Keratinocyte (primary cell): ENCODE measurements at regions not wholly inside any gene's neighbourhood (a gene's known extent, or its start where the extent isn't known, plus 50 kb on each side); places are given as distances from the start of the nearest gene placed in this dataset.

ENCODE experiments used
- DNase-seq: peaks from one replicate; pipeline ENCODE4 v3.0.0-alpha.2; 2011; ENCODE audit warnings: low read depth, missing footprints, low spot score
- FAIRE-seq: peaks from 2 replicates; lab custom pipeline; 2011; peaks lifted over from hg19 to GRCh38; lab: Jason Lieb, UNC
- H2AFZ ChIP-seq: 2 replicates; pipeline ENCODE4 v1.6.0; 2012; ENCODE audit warnings: low read length, control low read depth, inconsistent platforms; ENCODE audit not compliant: control insufficient read depth
- H3K27ac ChIP-seq: 2 replicates; pipeline ENCODE4 v1.5.1; 2011; ENCODE audit warnings: low read length; ENCODE audit not compliant: control insufficient read depth, insufficient read depth
- H3K27me3 ChIP-seq: 3 replicates; pipeline ENCODE4 v1.6.0; 2011; ENCODE audit warnings: low read length; ENCODE audit not compliant: control insufficient read depth, insufficient read depth; ENCODE audit errors: extremely low read depth
- H3K36me3 ChIP-seq, 2 experiments: 2 replicates in 1 of 2; 3 replicates in 1 of 2; pipeline ENCODE4 v1.5.1; 2011; ENCODE audit warnings: low read length in 2 of 2, mild to moderate bottlenecking in 1 of 2; ENCODE audit not compliant: control insufficient read depth in 2 of 2, insufficient read depth in 2 of 2; ENCODE audit errors: extremely low read depth in 1 of 2
- H3K4me1 ChIP-seq: 3 replicates; pipeline ENCODE4 v1.5.1; 2011; ENCODE audit warnings: low read length; ENCODE audit not compliant: control insufficient read depth, insufficient read depth; ENCODE audit errors: extremely low read depth
- H3K4me2 ChIP-seq: 3 replicates; pipeline ENCODE4 v1.6.0; 2011; ENCODE audit warnings: low read depth, low read length; ENCODE audit not compliant: control insufficient read depth, insufficient read depth; ENCODE audit errors: extremely low read depth
- H3K4me3 ChIP-seq, 3 experiments: fragments of 200-600 bp in 1 of 3; sonication (generic) in 1 of 3; 2 replicates in 2 of 3; 3 replicates in 1 of 3; pipeline ENCODE4 v1.5.1; 2011 to 2016; ENCODE audit warnings: low read length in 3 of 3, mild to moderate bottlenecking in 3 of 3, control low read depth in 2 of 3, inconsistent platforms in 1 of 3, low read depth in 1 of 3, mixed read lengths in 1 of 3, mixed run types in 1 of 3, moderate library complexity in 1 of 3; ENCODE audit not compliant: control insufficient read depth in 2 of 3, insufficient read depth in 2 of 3; ENCODE audit errors: extremely low read depth in 1 of 3
- H3K79me2 ChIP-seq: 2 replicates; pipeline ENCODE4 v1.6.0; 2012; ENCODE audit warnings: low read length; ENCODE audit not compliant: control insufficient read depth, insufficient read depth
- H3K9ac ChIP-seq: 3 replicates; pipeline ENCODE4 v1.6.0; 2011; ENCODE audit warnings: low read length; ENCODE audit not compliant: control insufficient read depth, insufficient read depth; ENCODE audit errors: extremely low read depth
- H3K9me1 ChIP-seq: 3 replicates; pipeline ENCODE4 v1.6.0; 2011; ENCODE audit warnings: low read length; ENCODE audit not compliant: control insufficient read depth, insufficient read depth; ENCODE audit errors: extremely low read depth
- H3K9me3 ChIP-seq: 2 replicates; pipeline ENCODE4 v1.5.1; 2012; ENCODE audit warnings: low read depth, low read length; ENCODE audit not compliant: control insufficient read depth
- H4K20me1 ChIP-seq: 3 replicates; pipeline ENCODE4 v1.6.0; 2011; ENCODE audit warnings: low read length; ENCODE audit not compliant: control insufficient read depth, insufficient read depth; ENCODE audit errors: extremely low read depth
- EZH2 ChIP-seq: IDR thresholded peaks from one replicate; pipeline ENCODE4 v1.6.1; 2012; ENCODE audit warnings: inconsistent platforms, mild to moderate bottlenecking, low read length, moderate library complexity
- dilution Hi-C: fragments of 300-500 bp; cut with MboI; formaldehyde crosslinking; loops from one replicate; pipeline ENCODE4 v1.7.0; 2020; ENCODE audit warnings: low sequenced_read_pairs; ENCODE audit not compliant: extremely low pct_ligation_motif_present
- TF ChIP-seq, protein P1 (sequence below), 3 experiments: IDR thresholded peaks in 1 of 3; conservative IDR thresholded peaks in 1 of 3; optimal IDR thresholded peaks in 1 of 3; 2 replicates in 2 of 3; 3 replicates in 1 of 3; pipeline versions ENCODE3 to v1.5.1; 2011; ENCODE audit warnings: low read length in 3 of 3, mild to moderate bottlenecking in 3 of 3, moderate library complexity in 2 of 3, control low read depth in 1 of 3, inconsistent platforms in 1 of 3; ENCODE audit not compliant: insufficient read depth in 2 of 3; ENCODE audit errors: extremely low read depth in 1 of 3

DNA sequence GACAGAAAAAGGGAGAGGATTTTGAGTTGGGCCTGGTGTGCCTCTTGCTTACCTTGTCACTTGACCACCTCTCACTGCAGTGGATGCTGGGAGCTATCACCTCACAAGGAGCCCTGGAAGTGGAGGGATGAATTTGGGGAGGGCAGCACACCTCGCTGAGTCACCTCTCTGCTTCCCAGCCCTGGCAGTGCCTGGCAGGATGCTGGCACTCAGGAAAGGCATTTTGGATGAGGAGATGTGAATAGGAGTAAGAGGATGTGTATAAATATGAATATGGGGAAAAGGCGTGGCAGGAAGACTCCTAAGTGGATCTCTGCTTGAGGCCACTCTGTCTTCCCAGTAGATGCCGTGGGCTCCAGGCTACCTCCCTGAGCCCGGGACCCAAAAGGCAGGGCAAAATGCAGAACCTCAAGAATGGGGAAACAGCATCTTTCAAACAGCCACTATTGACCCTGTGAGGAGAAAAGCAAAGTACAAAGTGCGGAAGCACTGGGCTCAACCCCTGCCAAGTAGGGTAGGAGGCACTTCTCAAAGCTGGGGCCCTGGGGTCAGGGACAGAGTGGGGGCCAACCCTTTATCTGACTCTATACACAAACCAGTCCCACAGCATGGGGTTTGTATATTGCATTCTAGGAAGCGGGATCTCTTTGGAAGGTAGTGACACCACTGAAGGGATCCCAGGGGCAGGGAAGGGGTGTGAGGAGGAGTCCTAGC, 164.5 kb upstream of the GLI2 start:
- no peaks in the 10 kb centered on the region for H3K79me2 ChIP-seq
- no peak overlapping the region for H3K4me3 ChIP-seq
- H3K9me3 ChIP-seq, result no peaks in the 10 kb centered on the region
- H3K27me3 ChIP-seq, result peaks cover 4% of the 10 kb centered on the region
- H4K20me1 ChIP-seq, result no peaks in the 10 kb centered on the region
- TF ChIP-seq, protein P1, sequence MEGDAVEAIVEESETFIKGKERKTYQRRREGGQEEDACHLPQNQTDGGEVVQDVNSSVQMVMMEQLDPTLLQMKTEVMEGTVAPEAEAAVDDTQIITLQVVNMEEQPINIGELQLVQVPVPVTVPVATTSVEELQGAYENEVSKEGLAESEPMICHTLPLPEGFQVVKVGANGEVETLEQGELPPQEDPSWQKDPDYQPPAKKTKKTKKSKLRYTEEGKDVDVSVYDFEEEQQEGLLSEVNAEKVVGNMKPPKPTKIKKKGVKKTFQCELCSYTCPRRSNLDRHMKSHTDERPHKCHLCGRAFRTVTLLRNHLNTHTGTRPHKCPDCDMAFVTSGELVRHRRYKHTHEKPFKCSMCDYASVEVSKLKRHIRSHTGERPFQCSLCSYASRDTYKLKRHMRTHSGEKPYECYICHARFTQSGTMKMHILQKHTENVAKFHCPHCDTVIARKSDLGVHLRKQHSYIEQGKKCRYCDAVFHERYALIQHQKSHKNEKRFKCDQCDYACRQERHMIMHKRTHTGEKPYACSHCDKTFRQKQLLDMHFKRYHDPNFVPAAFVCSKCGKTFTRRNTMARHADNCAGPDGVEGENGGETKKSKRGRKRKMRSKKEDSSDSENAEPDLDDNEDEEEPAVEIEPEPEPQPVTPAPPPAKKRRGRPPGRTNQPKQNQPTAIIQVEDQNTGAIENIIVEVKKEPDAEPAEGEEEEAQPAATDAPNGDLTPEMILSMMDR (optimal IDR thresholded peaks at IDR 0.05 in 1 of 3, IDR thresholded peaks at IDR 0.05 in 1 of 3, conservative IDR thresholded peaks at IDR 0.05 in 1 of 3; ENCODE audit: extremely low read depth in 1 of 3, insufficient read depth in 2 of 3, low read length in 3 of 3), result no peak
- TF ChIP-seq EZH2, result no peak
- no peak for FAIRE-seq
- no peaks in the 10 kb centered on the region for H3K36me3 ChIP-seq
- DNase-seq, result no peak
- no peaks in the 10 kb centered on the region for H3K9me1 ChIP-seq
- no peak overlapping the region for H3K9ac ChIP-seq
- dilution Hi-C loops, result no loop called here
- no peaks in the 10 kb centered on the region for H3K4me1 ChIP-seq
- H3K4me2 ChIP-seq, result no peak overlapping the region
- H2AFZ ChIP-seq, result no peak overlapping the region
- no peak overlapping the region for H3K27ac ChIP-seq

DNA sequence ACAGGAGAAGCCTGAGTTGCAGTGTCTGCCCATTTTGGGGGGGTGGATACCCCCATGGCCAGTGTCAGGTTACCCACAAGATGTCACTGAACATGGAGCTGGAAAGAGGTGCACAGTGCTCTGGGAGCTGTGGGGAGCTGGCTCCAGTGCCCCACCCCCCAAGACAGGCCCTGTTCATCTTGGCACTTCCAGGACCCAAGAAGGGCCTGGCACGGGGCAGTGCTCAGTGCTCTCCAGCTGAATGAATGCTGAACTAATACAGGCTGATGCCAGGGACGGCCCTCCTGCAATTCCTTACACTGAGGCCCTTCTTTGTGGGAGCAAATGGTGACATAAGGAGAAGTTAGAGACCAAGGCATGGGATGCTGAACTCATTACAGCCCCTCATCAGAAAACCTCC, 163.4 kb upstream of the GLI2 start:
- Histone ChIP-seq H3K9ac (no peak overlapping the region), H3K9me1 (no peaks in the 10 kb centered on the region), H3K79me2 (no peaks in the 10 kb centered on the region), H3K4me2 (no peak overlapping the region), H3K4me1 (peaks cover 6% of the 10 kb centered on the region), H3K4me3 (no peak overlapping the region), H3K36me3 (no peaks in the 10 kb centered on the region), H3K9me3 (no peaks in the 10 kb centered on the region), H4K20me1 (no peaks in the 10 kb centered on the region), H2AFZ (no peak overlapping the region), H3K27me3 (no peaks in the 10 kb centered on the region), H3K27ac (no peak overlapping the region)
- DNase-seq (no peak), FAIRE-seq (no peak)
- TF ChIP-seq, protein P1 (optimal IDR thresholded peaks at IDR 0.05 in 1 of 3, IDR thresholded peaks at IDR 0.05 in 1 of 3, conservative IDR thresholded peaks at IDR 0.05 in 1 of 3; ENCODE audit: extremely low read depth in 1 of 3, insufficient read depth in 2 of 3, low read length in 3 of 3), result no peak
- TF ChIP-seq EZH2, result no peak
- dilution Hi-C loops, result no loop called here
